Mesenchymal stem cell (in vitro differentiated cells and primary cell): ENCODE measurements at regions not wholly inside any gene's neighbourhood (a gene's known extent, or its start where the extent isn't known, plus 50 kb on each side); places are given as distances from the start of the nearest gene placed in this dataset.

Experiments used
- DNase-seq: peaks from one replicate; pipeline ENCODE4 v3.0.0-alpha.2; 2013
- H2AFZ ChIP-seq: one replicate; pipeline ENCODE4 v1.6.1; 2013; ENCODE audit warnings: low read depth, mild to moderate bottlenecking, control low read depth, inconsistent platforms, low read length, moderate library complexity
- H2AK5ac ChIP-seq: 2 replicates; pipeline ENCODE4 v1.6.1; 2013; ENCODE audit warnings: low read length, moderate library complexity, mild to moderate bottlenecking, inconsistent platforms; ENCODE audit not compliant: severe bottlenecking
- H2BK120ac ChIP-seq: one replicate; pipeline ENCODE4 v1.6.1; 2013; ENCODE audit warnings: low read depth, mild to moderate bottlenecking, inconsistent platforms, low read length, moderate library complexity
- H2BK12ac ChIP-seq, 2 experiments: one replicate each; pipeline ENCODE4 v1.6.1; 2013; ENCODE audit warnings: inconsistent platforms in 2 of 2, low read length in 2 of 2, mild to moderate bottlenecking in 2 of 2, moderate library complexity in 2 of 2, control low read depth in 1 of 2
- H2BK15ac ChIP-seq: one replicate; pipeline ENCODE4 v1.6.1; 2013; ENCODE audit warnings: mild to moderate bottlenecking, low read depth, inconsistent platforms; ENCODE audit not compliant: poor library complexity, severe bottlenecking
- H2BK5ac ChIP-seq: 2 replicates; pipeline ENCODE4 v1.6.1; 2013; ENCODE audit warnings: low read depth, mild to moderate bottlenecking, low read length, control low read depth, inconsistent platforms; ENCODE audit not compliant: poor library complexity, severe bottlenecking
- H3K14ac ChIP-seq, 2 experiments: one replicate each; pipeline ENCODE4 v1.6.1; 2013; ENCODE audit warnings: inconsistent platforms in 2 of 2, low read length in 2 of 2, control low read depth in 1 of 2, mild to moderate bottlenecking in 1 of 2, moderate library complexity in 1 of 2
- H3K18ac ChIP-seq, 2 experiments: one replicate each; pipeline ENCODE4 v1.6.1; 2013; ENCODE audit warnings: inconsistent platforms in 2 of 2, low read length in 2 of 2, control low read depth in 1 of 2, low read depth in 1 of 2, mild to moderate bottlenecking in 1 of 2
- H3K23ac ChIP-seq, 2 experiments: one replicate each; pipeline ENCODE4 v1.6.1; 2013; ENCODE audit warnings: inconsistent platforms in 2 of 2, low read length in 2 of 2, mild to moderate bottlenecking in 2 of 2, moderate library complexity in 2 of 2, control low read depth in 1 of 2
- H3K27ac ChIP-seq: 2 replicates; pipeline ENCODE4 v1.5.1; 2013; ENCODE audit warnings: mild to moderate bottlenecking, moderate library complexity, low read length, control low read depth, inconsistent platforms; ENCODE audit not compliant: poor library complexity, severe bottlenecking
- H3K27me3 ChIP-seq, 2 experiments: 2 replicates each; pipeline versions ENCODE4 v1.6.1 to v1.7.0; 2013; ENCODE audit warnings: low read length in 2 of 2, mild to moderate bottlenecking in 2 of 2, moderate library complexity in 2 of 2, control low read depth in 1 of 2, inconsistent platforms in 1 of 2; ENCODE audit not compliant: control insufficient read depth in 1 of 2, insufficient read depth in 1 of 2
- H3K36me3 ChIP-seq, 2 experiments: 2 replicates each; pipeline versions ENCODE4 v1.6.1 to v1.7.0; 2013; ENCODE audit warnings: low read length in 2 of 2, control low read depth in 1 of 2, inconsistent platforms in 1 of 2, low read depth in 1 of 2, mild to moderate bottlenecking in 1 of 2; ENCODE audit not compliant: insufficient read depth in 2 of 2, control insufficient read depth in 1 of 2
- H3K4ac ChIP-seq, 2 experiments: one replicate each; pipeline ENCODE4 v1.6.1; 2013; ENCODE audit warnings: inconsistent platforms in 2 of 2, low read length in 2 of 2, mild to moderate bottlenecking in 2 of 2, moderate library complexity in 2 of 2, control low read depth in 1 of 2, low read depth in 1 of 2
- H3K4me1 ChIP-seq: 2 replicates; pipeline ENCODE4 v1.6.1; 2013; ENCODE audit warnings: low read depth, low read length, control low read depth; ENCODE audit not compliant: control insufficient read depth, insufficient read depth
- H3K4me2 ChIP-seq: 2 replicates; pipeline ENCODE4 v1.6.1; 2013; ENCODE audit warnings: low read length, mild to moderate bottlenecking, inconsistent platforms; ENCODE audit not compliant: poor library complexity, severe bottlenecking
- H3K4me3 ChIP-seq, 2 experiments: 2 replicates each; pipeline versions ENCODE4 v1.5.1 to v1.7.0; 2013; ENCODE audit warnings: low read length in 2 of 2, mild to moderate bottlenecking in 2 of 2, control low read depth in 1 of 2, low read depth in 1 of 2; ENCODE audit not compliant: insufficient read depth in 1 of 2
- H3K79me1 ChIP-seq: replicated peaks from 2 replicates; pipeline ENCODE4 v1.6.1; 2013; ENCODE audit warnings: mild to moderate bottlenecking, control low read depth, low read length, inconsistent platforms; ENCODE audit not compliant: poor library complexity, severe bottlenecking
- H3K9ac ChIP-seq: 2 replicates; pipeline ENCODE4 v1.7.0; 2013; ENCODE audit warnings: mild to moderate bottlenecking, low read length, moderate library complexity
- H3K9me3 ChIP-seq: 2 replicates; pipeline ENCODE4 v1.7.0; 2013; ENCODE audit warnings: mild to moderate bottlenecking, low read length; ENCODE audit not compliant: control insufficient read depth
- H4K8ac ChIP-seq: one replicate; pipeline ENCODE4 v1.6.1; 2013; ENCODE audit warnings: inconsistent platforms, mild to moderate bottlenecking, low read length, moderate library complexity
- H4K91ac ChIP-seq: one replicate; pipeline ENCODE4 v1.6.1; 2013; ENCODE audit warnings: mild to moderate bottlenecking, low read length, inconsistent platforms
- WGBS: methylation state at CpG from one replicate; pipeline ENCODE4 v1.1.7; 2013; ENCODE audit warnings: mixed read lengths; 5-methylcytosine and 5-hydroxymethylcytosine counted together

DNA sequence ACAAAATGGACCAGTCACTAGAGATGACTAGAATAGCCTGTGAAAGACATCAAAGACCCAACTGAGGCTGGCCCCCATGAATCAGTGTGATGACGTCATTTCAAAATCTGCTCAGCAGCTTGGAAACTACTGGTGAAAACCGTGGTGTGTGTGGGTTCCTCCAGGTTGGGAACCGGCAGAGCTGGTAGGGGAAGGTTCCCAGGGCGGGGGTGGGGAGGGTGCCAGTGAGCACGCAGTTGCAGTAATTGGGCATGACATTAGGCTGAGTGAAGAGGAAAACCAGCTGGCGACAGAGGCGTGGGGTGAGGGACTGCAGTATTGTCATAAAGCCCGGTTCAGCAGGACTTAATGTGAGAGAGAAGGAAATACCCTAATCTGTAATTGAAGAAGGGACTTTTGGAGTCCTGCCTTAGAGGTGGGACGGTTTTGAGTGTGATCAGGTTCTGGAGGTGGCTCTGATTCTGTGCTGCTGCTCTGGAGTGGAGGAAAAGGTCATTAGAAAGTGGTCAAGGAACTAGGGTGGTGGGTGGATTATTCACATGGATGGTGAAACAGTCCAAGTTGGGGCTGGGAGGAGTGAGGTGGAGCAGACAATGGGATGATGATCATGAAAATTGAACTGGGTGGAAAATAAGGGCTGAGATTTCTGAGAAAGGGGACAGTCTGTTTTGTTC is 52.0 kb upstream of the MTHFD1L start:
- Histone ChIP-seq H3K9me3 (no peaks in the 10 kb centered on the region), H3K27ac (no peak overlapping the region), H4K91ac (no peak overlapping the region), H4K8ac (no peak overlapping the region), H3K79me1 (no peaks in the 10 kb centered on the region), H2AK5ac (no peak overlapping the region), H3K23ac (no peak overlapping the region), H3K18ac (no peak overlapping the region), H2AFZ (no peak overlapping the region), H2BK15ac (no peak overlapping the region), H3K4ac (no peak overlapping the region), H3K36me3 (peaks cover 0 to 11% of the 10 kb centered on the region in 2 experiments), H3K27me3 (peaks cover 0 to 4% of the 10 kb centered on the region in 2 experiments), H3K4me3 (no peak overlapping the region), H3K14ac (no peak overlapping the region), H3K4me1 (peaks cover 6% of the 10 kb centered on the region), H3K4me2 (no peak overlapping the region), H2BK120ac (no peak overlapping the region), H2BK5ac (no peak overlapping the region), H2BK12ac (no peak overlapping the region), H3K9ac (peak overlapping the region; percentile 22)
- peak; percentile 16 for DNase-seq
- 66% methylated on average over 9 of the region's 9 CpGs for WGBS

- Histone ChIP-seq H4K91ac (no peak overlapping the region), H3K9me3 (no peaks in the 10 kb centered on the region), H3K9ac (peak overlapping the region; percentile 22), H2BK12ac (no peak overlapping the region), H4K8ac (no peak overlapping the region), H2AFZ (no peak overlapping the region), H3K4ac (no peak overlapping the region), H3K14ac (no peak overlapping the region), H3K4me3 (no peak overlapping the region), H2BK5ac (no peak overlapping the region), H2BK120ac (no peak overlapping the region), H3K18ac (no peak overlapping the region), H3K27ac (no peak overlapping the region), H2BK15ac (no peak overlapping the region), H3K27me3 (peaks cover 0 to 3% of the 10 kb centered on the region in 2 experiments), H3K4me1 (peaks cover 6% of the 10 kb centered on the region), H3K36me3 (peaks cover 0 to 11% of the 10 kb centered on the region in 2 experiments), H2AK5ac (no peak overlapping the region), H3K79me1 (no peaks in the 10 kb centered on the region), H3K23ac (no peak overlapping the region), H3K4me2 (no peak overlapping the region)
- WGBS, result 60% methylated on average over 1 of the region's 3 CpGs
- DNase-seq, result no peak
Measured at GRCh38 chr6:150813993-150814359, 51.5 kb upstream of the MTHFD1L start.
